ENCODE measurements at regions not wholly inside any gene's neighbourhood (a gene's known extent, or its start where the extent isn't known, plus 50 kb on each side); places are given as distances from the start of the nearest gene placed in this dataset.

GRCh38 chr4:79689740-79690139 is 281.7 kb upstream of the GK2 start:
- Histone ChIP-seq H3K36me3 (no peaks in the 10 kb centered on the region), H3K27me3 (no peaks in the 10 kb centered on the region), H3K27ac (no peak overlapping the region), H3K4me1 (no peaks in the 10 kb centered on the region), H3K9me3 (peaks cover 0 to 6% (median 2%) of the 10 kb centered on the region in 4 donors), H3K4me3 (no peak overlapping the region)
- 90 to 91% methylated on average over 3 of the region's 3 CpGs for WGBS, 2 donors
- ATAC-seq (ENCODE audit: low FRiP score in 2 of 2): no peak
- no peak for DNase-seq
- no peak for TF ChIP-seq EP300 (IDR thresholded peaks at IDR 0.05)
- no peak for TF ChIP-seq POLR2A (IDR thresholded peaks at IDR 0.05)
- TF ChIP-seq POLR2AphosphoS5 (IDR thresholded peaks at IDR 0.05): no peak
- no peak for TF ChIP-seq CTCF (IDR thresholded peaks at IDR 0.05)

- Histone ChIP-seq H3K9me3 (peaks cover 0 to 2% (median 0%) of the 10 kb centered on the region in 4 donors), H3K4me1 (no peaks in the 10 kb centered on the region), H3K27me3 (no peaks in the 10 kb centered on the region), H3K36me3 (no peaks in the 10 kb centered on the region), H3K27ac (no peak overlapping the region), H3K4me3 (no peak overlapping the region)
- DNase-seq (no peak), ATAC-seq (ENCODE audit: low FRiP score in 2 of 2) (no peak)
- TF ChIP-seq CTCF (IDR thresholded peaks at IDR 0.05): no peak
Measured at GRCh38 chr4:79688691-79689090, 280.7 kb upstream of the GK2 start.

- ATAC-seq (ENCODE audit: low FRiP score in 2 of 2) (no peak), DNase-seq (no peak)
- H3K27ac ChIP-seq: no peak overlapping the region
- H3K4me1 ChIP-seq: no peaks in the 10 kb centered on the region
- H3K4me3 ChIP-seq: no peak overlapping the region
- H3K36me3 ChIP-seq: no peaks in the 10 kb centered on the region
- no peaks in the 10 kb centered on the region for H3K9me3 ChIP-seq
- no peaks in the 10 kb centered on the region for H3K27me3 ChIP-seq
- TF ChIP-seq CTCF (IDR thresholded peaks at IDR 0.05) (no peak), POLR2AphosphoS5 (IDR thresholded peaks at IDR 0.05) (no peak), POLR2A (IDR thresholded peaks at IDR 0.05) (no peak), EP300 (IDR thresholded peaks at IDR 0.05) (no peak)
- WGBS, 2 donors: 75 to 85% methylated on average over 2 of the region's 2 CpGs
Measured at GRCh38 chr4:79687006-79687405, 279.0 kb upstream of the GK2 start.

DNA sequence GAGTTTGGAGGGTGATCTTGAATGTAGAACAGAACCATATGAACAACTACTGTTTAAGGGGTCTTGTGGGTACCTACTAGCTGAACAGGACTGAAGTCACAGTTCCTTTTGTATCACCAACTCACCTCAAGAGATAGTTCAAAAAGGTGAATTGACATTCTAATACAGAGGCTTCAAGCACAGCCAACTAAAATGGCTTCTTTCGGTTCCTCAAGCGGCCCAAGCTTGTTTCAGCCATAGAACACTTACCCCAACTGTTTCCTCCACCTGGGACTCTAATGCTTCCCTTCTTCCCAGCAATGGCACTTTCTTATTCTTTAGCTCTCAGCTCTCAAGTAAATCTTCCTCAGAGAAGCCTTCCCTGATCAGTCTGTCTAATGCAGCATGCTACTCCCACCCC is 277.5 kb upstream of the GK2 start:
- TF ChIP-seq POLR2A (IDR thresholded peaks at IDR 0.05): no peak
- TF ChIP-seq CTCF (IDR thresholded peaks at IDR 0.05): no peak

DNA sequence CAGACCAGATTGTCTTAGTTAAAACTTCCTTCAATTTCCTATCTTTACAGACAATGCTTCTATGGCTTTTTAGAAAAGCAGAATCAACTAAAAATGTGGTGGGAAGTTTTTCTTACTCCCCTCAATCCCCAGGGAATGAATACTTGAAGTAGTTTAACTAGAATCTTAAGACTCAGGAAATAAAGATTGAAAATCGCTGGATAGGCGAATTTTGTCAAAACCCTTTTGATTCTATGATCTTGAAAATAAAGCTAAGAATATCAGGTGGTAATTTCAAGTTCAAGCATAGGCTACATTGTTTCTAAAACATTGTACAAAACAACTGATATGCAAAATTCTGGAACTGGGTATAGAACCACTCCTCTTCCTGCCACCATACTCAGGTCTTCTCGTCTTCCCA is 276.5 kb upstream of the GK2 start:
- no peak overlapping the region for H3K4me3 ChIP-seq
- no peak overlapping the region for H3K27ac ChIP-seq
- TF ChIP-seq CTCF (IDR thresholded peaks at IDR 0.05): no peak
- TF ChIP-seq EP300 (IDR thresholded peaks at IDR 0.05): no peak
- TF ChIP-seq POLR2AphosphoS5 (IDR thresholded peaks at IDR 0.05): no peak
- TF ChIP-seq POLR2A (IDR thresholded peaks at IDR 0.05): no peak
- H3K27me3 ChIP-seq: no peaks in the 10 kb centered on the region
- H3K9me3 ChIP-seq: no peaks in the 10 kb centered on the region
- DNase-seq (no peak), ATAC-seq (ENCODE audit: low FRiP score in 2 of 2) (no peak)
- WGBS, 2 donors: 87 to 92% methylated on average over 3 of the region's 3 CpGs
- no peaks in the 10 kb centered on the region for H3K36me3 ChIP-seq
- H3K4me1 ChIP-seq: no peaks in the 10 kb centered on the region

More for the DNA sequence above, 277.5 kb upstream of the GK2 start:
- no peaks in the 10 kb centered on the region for H3K4me1 ChIP-seq
- H3K27ac ChIP-seq: no peak overlapping the region
- 98 to 100% methylated on average over 2 of the region's 2 CpGs for WGBS, 2 donors
- no peaks in the 10 kb centered on the region for H3K27me3 ChIP-seq
- H3K4me3 ChIP-seq: no peak overlapping the region
- H3K36me3 ChIP-seq: no peaks in the 10 kb centered on the region
- ATAC-seq (ENCODE audit: low FRiP score in 2 of 2) (no peak), DNase-seq (no peak)
- no peaks in the 10 kb centered on the region for H3K9me3 ChIP-seq

Measured in upper lobe of left lung (tissue), 6 donors.